HUES64 (cell line): ENCODE measurements at regions not wholly inside any gene's neighbourhood (a gene's known extent, or its start where the extent isn't known, plus 50 kb on each side); places are given as distances from the start of the nearest gene placed in this dataset.
"Not testable (repeated sequence)": the region's sequence is repeated elsewhere in the genome, so short reads cannot be mapped to it uniquely, and the experiment has no call there.

Source experiments
- H3K27ac ChIP-seq: 2 replicates; pipeline ENCODE4 v1.7.0; 2013; ENCODE audit warnings: low read depth, low read length, inconsistent platforms
- H3K27me3 ChIP-seq: 2 replicates; pipeline ENCODE4 v1.6.1; 2013; ENCODE audit warnings: mild to moderate bottlenecking, low read length; ENCODE audit not compliant: insufficient read depth
- H3K36me3 ChIP-seq: 2 replicates; pipeline ENCODE4 v1.6.1; 2013; ENCODE audit warnings: mild to moderate bottlenecking, low read length; ENCODE audit not compliant: insufficient read depth
- H3K4me1 ChIP-seq: 2 replicates; pipeline ENCODE4 v1.6.1; 2013; ENCODE audit warnings: mild to moderate bottlenecking, low read length, moderate library complexity; ENCODE audit not compliant: insufficient read depth
- H3K4me3 ChIP-seq: 2 replicates; pipeline ENCODE4 v1.5.1; 2013; ENCODE audit warnings: mild to moderate bottlenecking, low read length, moderate library complexity
- H3K9ac ChIP-seq: 2 replicates; pipeline ENCODE4 v1.6.1; 2013; ENCODE audit warnings: mild to moderate bottlenecking, low read depth, low read length
- H3K9me3 ChIP-seq: 2 replicates; pipeline ENCODE4 v1.6.1; 2013; ENCODE audit warnings: low read depth, low read length; ENCODE audit not compliant: insufficient read depth
- WGBS: fragments of 150-250, 120-280 bp; methylation state at CpG from one replicate; pipeline ENCODE4 v1.1.7; 2013; ENCODE audit warnings: missing lambda C conversion rate; 5-methylcytosine and 5-hydroxymethylcytosine counted together

GRCh38 chrX:96183391-96183790 is 501.3 kb upstream of the DIAPH2 start:
- WGBS, result no CpG with 5 or more reads among the region's 3 CpGs
- Histone ChIP-seq H3K9ac (no peak overlapping the region), H3K36me3 (no peaks in the 10 kb centered on the region), H3K4me1 (0 out of 2 replicates have a peak, but pooled peaks cover 5% of the 10 kb centered on the region), H3K27ac (no peak overlapping the region), H3K9me3 (no peaks in the 10 kb centered on the region), H3K4me3 (no peak overlapping the region), H3K27me3 (no peaks in the 10 kb centered on the region)

- H3K4me3 ChIP-seq, result no peak overlapping the region
- H3K4me1 ChIP-seq, result 0 out of 2 replicates have a peak, but pooled peaks cover 5% of the 10 kb centered on the region
- H3K9ac ChIP-seq, result no peak overlapping the region
- H3K27ac ChIP-seq, result no peak overlapping the region
- H3K36me3 ChIP-seq, result no peaks in the 10 kb centered on the region
- no peaks in the 10 kb centered on the region for H3K27me3 ChIP-seq
- H3K9me3 ChIP-seq, result no peaks in the 10 kb centered on the region
- 74% methylated on average over 3 of the region's 3 CpGs for WGBS
Observed at GRCh38 chrX:96183843-96184242, 500.8 kb upstream of the DIAPH2 start.

- no peaks in the 10 kb centered on the region for H3K4me1 ChIP-seq
- no peak overlapping the region for H3K4me3 ChIP-seq
- no peaks in the 10 kb centered on the region for H3K9me3 ChIP-seq
- H3K9ac ChIP-seq, result no peak overlapping the region
- no peaks in the 10 kb centered on the region for H3K27me3 ChIP-seq
- no peak overlapping the region for H3K27ac ChIP-seq
- no peaks in the 10 kb centered on the region for H3K36me3 ChIP-seq
Observed at GRCh38 chrX:96204928-96205327, 479.7 kb upstream of the DIAPH2 start.

GRCh38 chrX:96211953-96212352 is 472.7 kb upstream of the DIAPH2 start:
- Histone ChIP-seq H3K4me3 (no peak overlapping the region), H3K27ac (no peak overlapping the region), H3K4me1 (no peaks in the 10 kb centered on the region), H3K9me3 (0 out of 2 replicates have a peak, but pooled peaks cover 4% of the 10 kb centered on the region), H3K9ac (no peak overlapping the region), H3K27me3 (no peaks in the 10 kb centered on the region), H3K36me3 (no peaks in the 10 kb centered on the region)

- 97% methylated on average over 4 of the region's 4 CpGs for WGBS
- not testable (repeated sequence) for H3K4me1 ChIP-seq, H3K27ac ChIP-seq, H3K9me3 ChIP-seq, H3K9ac ChIP-seq, H3K4me3 ChIP-seq, H3K36me3 ChIP-seq, H3K27me3 ChIP-seq
Observed at GRCh38 chrX:96214681-96215080, 470.0 kb upstream of the DIAPH2 start.

GRCh38 chrX:96224279-96224678 is 460.4 kb upstream of the DIAPH2 start:
- Histone ChIP-seq H3K9ac (no peak overlapping the region), H3K4me3 (no peak overlapping the region)
- WGBS, result 78% methylated on average over 2 of the region's 3 CpGs

GRCh38 chrX:96244955-96245354 is 439.7 kb upstream of the DIAPH2 start:
- Histone ChIP-seq H3K36me3 (no peaks in the 10 kb centered on the region), H3K27me3 (no peaks in the 10 kb centered on the region)
- 61% methylated on average over 3 of the region's 3 CpGs for WGBS

More at GRCh38 chrX:96224279-96224678, 460.4 kb upstream of the DIAPH2 start:
- Histone ChIP-seq H3K9me3 (no peaks in the 10 kb centered on the region), H3K4me1 (no peaks in the 10 kb centered on the region), H3K27me3 (no peaks in the 10 kb centered on the region), H3K36me3 (no peaks in the 10 kb centered on the region), H3K27ac (no peak overlapping the region)

GRCh38 chrX:96246436-96246835 is 438.2 kb upstream of the DIAPH2 start:
- Histone ChIP-seq H3K27me3 (no peaks in the 10 kb centered on the region), H3K36me3 (no peaks in the 10 kb centered on the region), H3K27ac (no peak overlapping the region), H3K9me3 (no peaks in the 10 kb centered on the region), H3K4me1 (peaks cover 10% of the 10 kb centered on the region; the same call in 1 of the 2 replicates), H3K4me3 (no peak overlapping the region), H3K9ac (no peak overlapping the region)

More at GRCh38 chrX:96244955-96245354, 439.7 kb upstream of the DIAPH2 start:
- Histone ChIP-seq H3K9ac (no peak overlapping the region), H3K27ac (no peak overlapping the region; the same call in 1 of the 2 replicates), H3K9me3 (no peaks in the 10 kb centered on the region), H3K4me3 (no peak overlapping the region), H3K4me1 (peaks cover 10% of the 10 kb centered on the region; the same call in 1 of the 2 replicates)
